ACC112 (cell line): ENCODE measurements at regions not wholly inside any gene's neighbourhood (a gene's known extent, or its start where the extent isn't known, plus 50 kb on each side); places are given as distances from the start of the nearest gene placed in this dataset.

Source experiments
- H2AFZ ChIP-seq: fragments of 200-600 bp; sonication (generic); one replicate; pipeline ENCODE4 v1.6.0; 2017; ENCODE audit warnings: antibody characterized with exemption, low read length; ENCODE audit not compliant: unreplicated experiment
- H3K27ac ChIP-seq: fragments of 200-600 bp; sonication (generic); 2 replicates; pipeline ENCODE4 v1.5.1; 2014; ENCODE audit warnings: low read depth, mild to moderate bottlenecking, antibody characterized with exemption, low read length, moderate library complexity
- H3K27me3 ChIP-seq: fragments of 200-600 bp; sonication (generic); 2 replicates; pipeline ENCODE4 v1.6.1; 2014; ENCODE audit warnings: mild to moderate bottlenecking, antibody characterized with exemption, low read length, moderate library complexity, mixed read lengths; ENCODE audit not compliant: insufficient read depth
- H3K36me3 ChIP-seq: fragments of 200-600 bp; sonication (generic); 2 replicates; pipeline ENCODE4 v1.6.1; 2016; ENCODE audit warnings: mild to moderate bottlenecking, antibody characterized with exemption, low read length, moderate library complexity, mixed read lengths; ENCODE audit not compliant: insufficient read depth
- H3K4me1 ChIP-seq: fragments of 200-600 bp; sonication (generic); one replicate; pipeline ENCODE4 v1.6.1; 2016; ENCODE audit warnings: low read length, mixed read lengths; ENCODE audit not compliant: insufficient read depth, unreplicated experiment, control insufficient read depth
- H3K4me3 ChIP-seq: fragments of 200-600 bp; sonication (generic); 2 replicates; pipeline ENCODE4 v1.5.1; 2014; ENCODE audit warnings: mild to moderate bottlenecking, low read depth, low read length
- H3K79me2 ChIP-seq: fragments of 200-600 bp; sonication (generic); one replicate; pipeline ENCODE4 v1.6.0; 2016; ENCODE audit warnings: low read length; ENCODE audit not compliant: control insufficient read depth, unreplicated experiment, insufficient read depth

DNA sequence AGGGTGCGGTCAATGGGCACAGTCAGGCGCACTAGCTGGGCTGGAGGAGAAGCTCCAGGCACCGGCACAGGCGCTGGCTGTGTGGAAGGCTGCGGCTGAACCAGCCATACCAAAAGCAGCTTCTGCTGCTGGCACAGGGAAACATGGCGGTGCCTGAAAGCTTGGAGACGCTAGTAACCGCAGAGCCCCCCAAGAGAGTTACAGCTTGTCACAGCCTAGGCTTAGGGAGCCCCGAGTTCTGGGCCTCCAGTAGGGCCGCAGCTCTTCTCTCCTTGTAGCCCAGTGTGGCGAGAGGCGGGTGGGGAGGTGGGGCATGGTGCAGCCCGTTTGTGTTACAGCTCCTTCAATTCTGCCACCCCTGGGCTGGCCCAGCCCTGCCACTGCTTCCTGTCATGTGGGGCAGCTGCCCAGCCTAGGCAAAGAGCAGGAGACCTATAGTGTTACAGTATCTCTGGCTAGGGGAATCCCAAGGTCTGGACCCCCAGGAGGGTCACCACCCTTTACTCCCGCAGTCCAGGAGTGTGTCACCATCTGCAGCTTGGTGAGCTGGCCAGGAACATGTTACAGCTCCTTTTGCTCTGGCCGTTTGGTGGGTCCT, 58.6 kb upstream of the MANEA start:
- Histone ChIP-seq H3K79me2 (no peaks in the 10 kb centered on the region), H3K4me1 (no peaks in the 10 kb centered on the region), H3K27me3 (no peaks in the 10 kb centered on the region), H2AFZ (no peak overlapping the region), H3K27ac (no peak overlapping the region), H3K36me3 (no peaks in the 10 kb centered on the region), H3K4me3 (no peak overlapping the region)

DNA sequence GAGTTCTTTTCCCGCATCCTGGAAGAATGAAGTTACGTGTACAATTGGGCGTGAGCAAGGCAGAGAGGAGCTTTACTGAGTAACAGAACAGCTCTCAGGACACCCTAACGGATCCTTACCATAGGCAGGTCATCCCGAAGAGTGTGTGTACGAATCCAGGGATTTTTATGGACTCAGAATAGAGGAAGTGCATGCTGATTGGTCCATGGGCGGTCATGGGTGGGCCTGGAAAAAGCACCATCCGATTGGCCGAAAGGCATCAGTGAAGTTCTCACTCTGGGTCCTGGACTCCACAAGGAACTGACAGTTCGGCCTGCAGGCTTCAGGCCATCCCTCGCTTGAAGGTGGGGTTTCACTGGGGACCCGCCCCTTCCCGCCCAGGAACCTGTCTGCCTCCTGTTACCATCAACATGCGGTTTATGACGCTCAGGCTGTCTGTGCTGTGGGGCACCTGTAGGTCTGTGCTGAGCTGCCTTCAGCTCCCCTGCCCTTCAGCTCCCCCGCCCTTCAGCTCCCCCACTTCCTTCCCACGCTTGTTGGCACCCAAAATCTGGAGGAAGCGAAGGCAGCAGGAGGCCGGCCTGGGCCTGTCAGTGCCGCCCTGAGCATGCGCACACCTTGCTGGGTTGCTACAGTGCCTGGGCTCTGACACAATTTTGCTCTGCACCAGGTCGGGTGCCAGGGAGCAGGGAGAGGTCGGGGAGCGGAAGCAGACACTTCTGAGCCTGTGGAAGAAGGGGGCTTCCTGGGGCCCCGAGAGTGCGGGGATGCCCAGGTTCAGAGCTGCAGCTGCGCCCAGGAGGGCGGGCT, 57.9 kb upstream of the MANEA start:
- no peak overlapping the region for H2AFZ ChIP-seq
- no peak overlapping the region for H3K27ac ChIP-seq
- H3K4me3 ChIP-seq: no peak overlapping the region
- no peaks in the 10 kb centered on the region for H3K79me2 ChIP-seq
- no peaks in the 10 kb centered on the region for H3K36me3 ChIP-seq
- H3K4me1 ChIP-seq: no peaks in the 10 kb centered on the region
- no peaks in the 10 kb centered on the region for H3K27me3 ChIP-seq

- no peaks in the 10 kb centered on the region for H3K36me3 ChIP-seq
- no peak overlapping the region for H3K4me3 ChIP-seq
- no peak overlapping the region for H3K27ac ChIP-seq
- no peaks in the 10 kb centered on the region for H3K4me1 ChIP-seq
- H3K27me3 ChIP-seq: no peaks in the 10 kb centered on the region
- H2AFZ ChIP-seq: no peak overlapping the region
- no peaks in the 10 kb centered on the region for H3K79me2 ChIP-seq
These were observed 56.2 kb upstream of the MANEA start for GRCh38 chr6:95521181-95521580.
